PC-3 (cell line): ENCODE measurements at regions not wholly inside any gene's neighbourhood (a gene's known extent, or its start where the extent isn't known, plus 50 kb on each side); places are given as distances from the start of the nearest gene placed in this dataset.

ENCODE experiments used
- ATAC-seq: fragments of 200-7000 bp; cut with Tn5 transposase; 2 replicates; pipeline ENCODE4 v1.9.1; 2020; ENCODE audit warnings: mild to moderate bottlenecking, moderate library complexity
- BruUV-seq: library from RNA; stranded (reverse); fragments of 400-500 nt; replicated peaks from 2 replicates; lab custom pipeline; 2021; lab: Mats Ljungman, UMichigan
- CTCF ChIA-PET: fragments of 300-600 bp; sonication (Branson Sonifier 250); formaldehyde crosslinking; loops from one replicate; lab custom pipeline; 2022; ENCODE audit warnings: antibody characterized with exemption; lab: Charles Lee
- POLR2A ChIA-PET: fragments of 300-600 bp; sonication (Branson Sonifier 250); formaldehyde crosslinking; loops from one replicate; lab custom pipeline; 2022; ENCODE audit warnings: antibody characterized with exemption; ENCODE audit not compliant: unreplicated experiment; lab: Charles Lee
- DNase-seq: peaks from one replicate; pipeline ENCODE4 v3.0.0-alpha.2; 2015
- H2AFZ ChIP-seq: fragments of 300-600 bp; sonication (generic); 2 replicates; pipeline ENCODE4 v1.6.0; 2016; ENCODE audit warnings: antibody characterized with exemption, low read length
- H3F3A ChIP-seq: fragments of 300-600 bp; sonication (generic); one replicate; pipeline ENCODE4 v1.6.0; 2017; ENCODE audit warnings: antibody characterized with exemption, low read length, control low read depth, mild to moderate bottlenecking; ENCODE audit not compliant: unreplicated experiment
- H3K27ac ChIP-seq: fragments of 300-600 bp; sonication (generic); 2 replicates; pipeline ENCODE4 v1.5.1; 2016; ENCODE audit warnings: mild to moderate bottlenecking, low read length
- H3K27me3 ChIP-seq: fragments of 300-600 bp; sonication (generic); 2 replicates; pipeline ENCODE4 v1.6.1; 2016; ENCODE audit warnings: low read length, mixed read lengths
- H3K36me3 ChIP-seq: fragments of 300-600 bp; sonication (generic); 2 replicates; pipeline ENCODE4 v1.6.1; 2016; ENCODE audit warnings: low read depth, mixed run types, low read length, mixed read lengths
- H3K4me1 ChIP-seq: fragments of 300-600 bp; sonication (generic); 2 replicates; pipeline ENCODE4 v1.5.1; 2016; ENCODE audit warnings: low read length; ENCODE audit not compliant: insufficient read depth
- H3K4me2 ChIP-seq: fragments of 300-600 bp; sonication (generic); 2 replicates; pipeline ENCODE4 v1.6.0; 2016; ENCODE audit warnings: low read length
- H3K4me3 ChIP-seq: fragments of 300-600 bp; sonication (generic); 2 replicates; pipeline ENCODE4 v1.5.1; 2016; ENCODE audit warnings: mild to moderate bottlenecking, low read length, mixed read lengths
- H3K79me2 ChIP-seq: fragments of 300-600 bp; sonication (generic); 2 replicates; pipeline ENCODE4 v1.6.1; 2017; ENCODE audit warnings: low read length, mixed read lengths
- H3K9ac ChIP-seq: fragments of 300-600 bp; sonication (generic); 2 replicates; pipeline ENCODE4 v1.6.0; 2016; ENCODE audit warnings: mild to moderate bottlenecking, low read length
- H3K9me2 ChIP-seq: fragments of 300-600 bp; sonication (generic); replicated peaks from 2 replicates; pipeline ENCODE4 v1.6.1; 2016; ENCODE audit warnings: mixed run types, low read length, mixed read lengths
- H3K9me3 ChIP-seq: fragments of 300-600 bp; sonication (generic); 2 replicates; pipeline ENCODE4 v1.6.1; 2016; ENCODE audit warnings: low read length, mixed read lengths
- H4K20me1 ChIP-seq: fragments of 300-600 bp; sonication (generic); 2 replicates; pipeline ENCODE4 v1.6.1; 2016; ENCODE audit warnings: low read length, mixed read lengths
- CTCF ChIP-seq: fragments of 300-600 bp; sonication (generic); conservative IDR thresholded peaks from 2 replicates; pipeline ENCODE4 v1.5.1; 2017; ENCODE audit warnings: antibody characterized with exemption, low read depth, mild to moderate bottlenecking, low read length
- EZH2 ChIP-seq: fragments of 300-600 bp; sonication (generic); IDR thresholded peaks from one replicate; pipeline ENCODE4 v1.6.1; 2017; ENCODE audit warnings: antibody characterized with exemption, mild to moderate bottlenecking, low read length; ENCODE audit not compliant: unreplicated experiment
- EZH2phosphoT487 ChIP-seq: fragments of 300-600 bp; sonication (generic); IDR thresholded peaks from 2 replicates; pipeline ENCODE4 v1.6.1; 2018; ENCODE audit warnings: mild to moderate bottlenecking, antibody characterized with exemption, low read length, borderline replicate concordance
- intact Hi-C: fragments of 100-400 bp; cut with micrococcal nuclease; formaldehyde crosslinking; loops from 2 replicates; pipeline ENCODE4 v1.9.0; 2023

GRCh38 chr10:15432266-15432665 lies 61.2 kb upstream of the FAM171A1 start:
- POLR2A ChIA-PET: no interaction called here
- Histone ChIP-seq H3K9me3 (no peaks in the 10 kb centered on the region), H3K4me2 (no peak overlapping the region), H2AFZ (no peak overlapping the region), H3K9me2 (no peaks in the 10 kb centered on the region), H3K79me2 (no peaks in the 10 kb centered on the region), H3K9ac (no peak overlapping the region), H3K4me3 (no peak overlapping the region), H3F3A (no peaks in the 10 kb centered on the region), H3K27me3 (no peaks in the 10 kb centered on the region), H4K20me1 (no peaks in the 10 kb centered on the region), H3K27ac (no peak overlapping the region), H3K4me1 (no peaks in the 10 kb centered on the region; the same call in 1 of the 2 replicates), H3K36me3 (no peaks in the 10 kb centered on the region)
- intact Hi-C loops: no loop called here
- CTCF ChIA-PET: no interaction called here
- TF ChIP-seq CTCF (no peak), EZH2 (no peak), EZH2phosphoT487 (no peak)
- DNase-seq (no peak), ATAC-seq (no peak)
- no TSS peak for BruUV-seq

- TF ChIP-seq EZH2phosphoT487 (no peak), CTCF (no peak), EZH2 (no peak)
- DNase-seq (no peak), ATAC-seq (no peak)
- Histone ChIP-seq H3K4me2 (no peak overlapping the region), H3K4me3 (no peak overlapping the region), H3K9me2 (no peaks in the 10 kb centered on the region), H3K4me1 (no peaks in the 10 kb centered on the region), H3K9me3 (no peaks in the 10 kb centered on the region), H3K27me3 (no peaks in the 10 kb centered on the region), H2AFZ (no peak overlapping the region), H3K36me3 (no peaks in the 10 kb centered on the region), H3K27ac (no peak overlapping the region), H3F3A (no peaks in the 10 kb centered on the region), H4K20me1 (no peaks in the 10 kb centered on the region), H3K9ac (no peak overlapping the region), H3K79me2 (no peaks in the 10 kb centered on the region)
- ChIA-PET CTCF (no interaction called here), POLR2A (no interaction called here)
- BruUV-seq: no TSS peak
- intact Hi-C loops: no loop called here
These were observed 60.1 kb upstream of the FAM171A1 start for GRCh38 chr10:15430969-15431771.

GRCh38 chr10:15428681-15429080 lies 57.6 kb upstream of the FAM171A1 start:
- ATAC-seq (no peak), DNase-seq (no peak)
- Histone ChIP-seq H2AFZ (no peak overlapping the region), H3K9me3 (no peaks in the 10 kb centered on the region), H3K79me2 (no peaks in the 10 kb centered on the region), H3K9ac (no peak overlapping the region), H3K36me3 (no peaks in the 10 kb centered on the region), H4K20me1 (no peaks in the 10 kb centered on the region), H3K27me3 (no peaks in the 10 kb centered on the region), H3K27ac (no peak overlapping the region), H3K9me2 (no peaks in the 10 kb centered on the region), H3K4me2 (no peak overlapping the region), H3K4me1 (no peaks in the 10 kb centered on the region), H3K4me3 (no peak overlapping the region), H3F3A (no peaks in the 10 kb centered on the region)
- POLR2A ChIA-PET: no interaction called here
- intact Hi-C loops: loop anchor here (2.0 kb wide), 1 partner anchor 396 kb away; no protein-coding TSS in a partner anchor
- TF ChIP-seq EZH2: no peak
- TF ChIP-seq EZH2phosphoT487: no peak
- TF ChIP-seq CTCF: no peak
- CTCF ChIA-PET: no interaction called here
- BruUV-seq: no TSS peak
